HG03442 (cell line): ENCODE measurements at regions not wholly inside any gene's neighbourhood (a gene's known extent, or its start where the extent isn't known, plus 50 kb on each side); places are given as distances from the start of the nearest gene placed in this dataset.
"Not testable (repeated sequence)": the region's sequence is repeated elsewhere in the genome, so short reads cannot be mapped to it uniquely, and the experiment has no call there.

Source experiments
- ATAC-seq: cut with Tn5 transposase; IDR thresholded peaks from one replicate; pipeline ENCODE4 v1.9.1; 2021; ENCODE audit warnings: mild to moderate bottlenecking, moderate library complexity; ENCODE audit not compliant: unreplicated experiment

- ATAC-seq: no peak
Observed at GRCh38 chrX:13387666-13388494, 68.0 kb upstream of the ATXN3L start.

GRCh38 chrX:13386636-13387035, 66.8 kb upstream of the ATXN3L start:
- ATAC-seq: no peak

DNA sequence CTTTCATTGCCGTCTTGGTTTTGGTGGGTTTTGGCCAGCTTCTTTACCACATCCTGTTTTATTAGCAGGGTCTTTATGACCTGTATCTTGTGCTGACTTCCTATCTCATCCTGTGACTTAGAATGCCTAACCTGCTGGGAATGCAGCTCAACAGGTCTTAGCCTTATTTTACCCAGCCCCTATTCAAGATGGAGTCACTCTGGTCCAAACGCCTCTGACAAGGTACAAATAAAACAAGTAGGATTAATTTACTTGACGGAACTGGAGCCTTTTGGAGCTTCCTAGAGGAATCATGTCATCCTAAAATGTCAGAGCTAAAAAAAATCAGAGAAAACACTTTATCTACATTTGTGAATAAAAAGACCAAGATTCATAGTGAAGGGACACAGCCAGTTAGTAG, 66.2 kb upstream of the ATXN3L start:
- no peak for ATAC-seq

GRCh38 chrX:13383907-13384306, 64.1 kb upstream of the ATXN3L start:
- ATAC-seq: no peak

DNA sequence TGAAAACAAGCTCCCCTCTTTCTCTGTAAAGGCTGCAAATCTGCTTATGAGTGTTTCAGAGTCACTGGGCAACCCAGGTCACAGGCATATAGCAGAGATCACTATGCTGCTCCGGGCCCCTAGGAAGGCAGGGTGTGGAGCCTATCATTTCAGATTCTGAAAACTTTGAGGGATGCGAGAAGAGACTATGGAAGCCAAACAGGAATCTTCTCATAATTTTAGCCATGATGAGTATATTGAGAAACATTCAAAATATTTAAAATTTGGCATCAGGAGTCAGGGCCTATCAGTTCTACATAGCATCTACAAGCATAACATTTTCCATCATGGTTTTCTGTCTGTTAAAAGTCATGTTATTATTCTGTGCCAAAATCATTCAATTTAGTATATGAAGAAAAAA, 61.7 kb upstream of the ATXN3L start:
- no peak for ATAC-seq

DNA sequence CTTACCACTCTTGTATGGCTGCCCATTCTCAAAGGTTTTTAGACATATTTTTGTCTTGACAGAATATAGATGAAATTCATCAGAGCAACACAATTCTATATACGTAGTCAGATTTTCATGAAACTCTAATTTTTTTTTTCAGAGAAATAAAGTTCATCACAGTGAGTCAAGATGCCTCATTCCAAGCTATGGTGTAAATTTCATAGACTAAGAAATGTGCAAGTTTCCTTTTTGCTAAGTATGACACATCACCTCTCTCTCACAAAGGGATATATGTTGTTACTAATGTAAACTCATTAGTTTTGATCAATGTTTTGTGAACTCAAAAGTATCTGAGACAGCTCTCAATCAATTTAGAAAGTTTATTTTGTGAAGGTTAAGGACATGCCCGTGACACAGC, 60.4 kb upstream of the ATXN3L start:
- ATAC-seq: no peak

DNA sequence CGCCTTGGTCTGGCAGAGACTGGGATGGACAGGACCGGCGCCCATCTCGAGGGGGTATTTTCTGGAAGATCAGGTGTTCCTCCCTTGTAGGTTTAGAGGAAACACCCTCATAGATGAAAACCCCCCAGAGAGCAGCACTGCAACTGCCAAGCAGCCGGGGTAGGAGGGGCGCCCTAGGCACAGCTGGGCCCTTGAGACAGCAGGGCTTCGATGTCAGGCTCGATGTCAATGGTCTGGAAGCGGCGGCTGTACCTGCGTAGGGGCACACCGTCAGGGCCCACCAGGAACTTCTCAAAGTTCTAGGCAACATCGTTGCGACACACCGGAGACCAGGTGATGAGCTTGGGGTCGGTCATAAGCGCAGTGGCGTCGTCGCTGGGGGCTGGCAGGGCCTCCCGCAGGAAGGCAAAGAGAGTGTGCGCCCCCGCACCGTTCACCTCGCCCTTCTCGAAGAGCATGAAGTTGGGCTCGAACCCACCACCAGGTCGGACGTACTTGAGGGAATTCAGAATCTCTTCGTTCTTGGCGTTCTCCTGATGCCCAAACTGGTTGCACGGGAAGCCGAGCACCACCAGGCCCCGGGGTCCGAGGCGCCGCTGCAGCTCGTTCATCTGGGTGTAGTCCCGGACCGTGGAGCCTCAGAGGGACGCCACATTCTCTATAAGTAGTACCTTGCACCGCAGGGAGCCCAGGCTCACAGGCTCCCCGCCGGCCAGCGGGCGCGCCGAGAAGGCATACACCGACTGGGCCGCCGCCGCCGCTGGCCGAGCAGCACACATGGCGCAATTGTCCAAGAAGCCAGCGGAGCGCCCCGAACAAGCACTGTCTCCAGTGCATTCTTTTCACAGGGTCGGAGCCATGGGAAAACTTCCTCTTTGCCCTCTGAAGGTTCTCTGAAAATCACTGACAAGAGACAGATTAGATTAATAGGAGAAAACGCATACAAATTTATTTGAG, 59.0 kb upstream of the ATXN3L start:
- not testable (repeated sequence) for ATAC-seq

DNA sequence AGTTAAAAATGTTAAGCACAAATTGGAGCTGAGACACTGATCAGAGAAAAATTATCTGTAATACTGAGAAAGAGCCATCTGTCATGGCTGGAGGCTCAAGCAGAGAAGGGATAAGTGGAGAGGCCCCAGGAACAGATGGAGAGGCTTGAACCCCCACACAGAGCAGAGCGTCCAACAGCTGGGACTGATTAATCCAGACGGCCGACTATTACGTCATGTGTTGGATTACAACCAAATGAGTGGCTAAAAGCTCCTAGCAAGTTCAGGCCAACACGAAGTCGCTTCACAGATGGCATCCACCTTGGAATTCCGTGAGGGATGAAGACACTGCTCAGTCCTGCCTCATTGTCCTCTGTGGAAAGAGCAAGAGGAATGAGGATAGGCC, 57.7 kb upstream of the ATXN3L start:
- no peak for ATAC-seq

- ATAC-seq: no peak
Observed at GRCh38 chrX:13376857-13377549, 57.1 kb upstream of the ATXN3L start.

DNA sequence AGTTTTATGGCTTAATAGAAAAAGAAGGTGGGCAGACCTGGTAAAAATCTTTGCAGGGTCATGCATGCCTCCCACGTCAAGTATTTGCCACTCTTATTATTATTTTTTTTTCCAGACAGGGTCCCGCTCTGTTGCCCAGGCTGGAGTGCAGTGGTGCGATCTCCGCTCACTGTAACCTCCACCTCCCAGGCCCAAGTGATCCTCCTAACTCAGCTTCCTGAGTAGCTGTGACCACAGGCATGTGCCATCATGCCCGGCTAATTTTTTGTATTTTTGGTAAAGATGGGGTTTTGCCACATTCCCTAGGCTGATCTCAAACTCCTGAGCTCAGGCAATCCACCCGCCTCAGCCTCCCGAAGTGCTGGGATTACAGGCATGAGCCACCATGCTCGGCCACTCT, 55.7 kb upstream of the ATXN3L start:
- ATAC-seq: not testable (repeated sequence)

DNA sequence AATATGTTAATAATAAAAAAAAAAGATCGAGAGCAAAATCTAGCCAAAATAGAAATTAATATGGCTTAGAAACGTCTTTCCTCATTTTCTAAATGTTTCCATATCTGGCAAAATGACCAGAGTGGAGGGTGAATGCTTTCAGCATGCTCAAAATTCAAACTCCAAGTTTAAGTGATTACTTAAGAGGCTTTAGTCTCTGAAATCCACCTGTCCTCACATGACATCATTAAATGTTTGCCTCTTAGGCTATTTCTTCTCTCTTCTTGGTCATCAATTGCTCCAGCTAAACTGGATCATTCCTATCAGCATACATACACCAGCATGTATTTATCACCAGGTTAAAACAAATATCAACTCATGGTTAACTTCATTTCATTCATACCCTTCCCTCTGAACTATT, 54.5 kb upstream of the ATXN3L start:
- no peak for ATAC-seq

GRCh38 chrX:13373431-13374187, 53.8 kb upstream of the ATXN3L start:
- ATAC-seq: no peak

DNA sequence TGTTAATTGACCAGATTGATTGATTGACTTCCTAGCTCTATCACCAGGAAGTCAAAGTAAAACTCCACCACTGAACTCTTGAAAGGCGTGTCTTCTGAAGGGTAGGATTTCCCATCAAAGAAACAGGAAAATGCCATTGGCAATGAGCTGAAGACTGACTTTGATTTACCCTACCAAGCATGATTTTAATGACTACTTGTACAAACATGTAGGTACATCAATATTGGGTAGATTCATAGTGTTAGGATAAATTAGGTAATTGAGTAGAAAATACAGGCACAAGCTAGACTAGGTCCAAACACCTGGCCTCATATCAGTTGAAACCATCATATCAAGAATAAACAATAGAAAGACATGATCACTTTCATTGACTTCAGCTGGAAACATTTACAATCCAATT, 53.2 kb upstream of the ATXN3L start:
- no peak for ATAC-seq

- no peak for ATAC-seq
Observed at GRCh38 chrX:13372203-13372980, 52.5 kb upstream of the ATXN3L start.

GRCh38 chrX:13371186-13371585, 51.3 kb upstream of the ATXN3L start:
- ATAC-seq: no peak

- ATAC-seq: no peak
Observed at GRCh38 chrX:13370713-13371112, 50.9 kb upstream of the ATXN3L start.
